ENCODE measurements at regions not wholly inside any gene's neighbourhood (a gene's known extent, or its start where the extent isn't known, plus 50 kb on each side); places are given as distances from the start of the nearest gene placed in this dataset.

DNA sequence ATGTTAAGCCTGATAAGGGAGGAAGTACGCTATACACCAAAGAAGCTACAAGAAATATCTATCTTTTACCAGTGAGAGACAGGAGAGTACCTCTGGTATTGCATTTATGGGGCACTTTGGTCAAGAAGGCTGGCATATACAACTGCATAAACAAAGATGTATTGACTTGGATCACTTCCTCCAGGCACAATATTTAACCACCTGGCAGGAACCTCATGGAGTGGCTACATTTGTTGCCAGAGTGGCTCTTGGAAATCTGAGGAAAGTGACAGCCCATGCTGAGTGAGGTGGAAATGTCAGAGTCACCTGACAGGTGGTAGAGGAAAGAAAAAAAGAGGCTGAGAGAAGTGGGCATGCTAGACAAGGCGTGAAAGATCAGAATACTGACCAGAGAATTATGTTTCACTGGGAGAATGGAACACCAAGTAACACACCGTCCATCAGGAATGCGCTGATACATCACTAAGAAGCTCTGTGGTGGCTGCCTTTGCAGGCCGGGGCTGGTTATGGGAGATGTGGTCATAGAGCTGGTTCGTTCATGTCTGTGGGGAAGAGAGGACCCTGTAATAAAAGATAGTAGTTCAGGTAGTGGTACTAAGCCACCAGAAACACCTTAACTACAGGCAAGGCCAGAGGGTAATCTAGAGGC is 61.4 kb upstream of the UFL1 start:
- DNase-seq (ENCODE audit: low read depth, low spot score), result no peak

DNA sequence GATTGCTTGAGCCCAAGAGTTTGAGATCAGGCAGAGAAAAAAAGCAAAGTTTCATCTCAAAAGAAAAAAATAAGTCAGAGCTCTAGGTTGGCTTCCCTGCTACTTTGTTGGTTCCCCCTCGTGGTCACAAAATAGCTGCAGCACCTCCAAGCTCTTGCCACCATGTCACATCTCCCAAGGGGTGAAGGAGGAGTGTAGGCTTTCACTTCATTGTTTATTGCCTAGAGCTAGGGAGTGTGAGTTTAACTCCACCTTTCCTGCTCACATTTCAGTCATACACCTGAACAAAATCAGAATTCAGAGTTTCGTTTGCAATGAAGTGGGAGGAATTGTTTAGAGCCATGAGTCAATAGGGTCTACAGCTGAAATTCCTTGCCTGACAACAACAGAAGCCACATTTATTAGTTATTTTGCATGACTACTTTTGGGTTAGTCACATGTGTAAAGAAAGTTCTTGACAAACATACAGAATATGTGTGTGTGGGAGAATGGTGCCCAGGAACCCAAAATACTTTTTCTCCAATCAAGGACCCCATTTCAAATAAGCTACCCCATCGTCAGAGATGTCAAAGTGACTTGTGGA is 56.2 kb upstream of the UFL1 start:
- no peak for DNase-seq (ENCODE audit: low read depth, low spot score)

DNA sequence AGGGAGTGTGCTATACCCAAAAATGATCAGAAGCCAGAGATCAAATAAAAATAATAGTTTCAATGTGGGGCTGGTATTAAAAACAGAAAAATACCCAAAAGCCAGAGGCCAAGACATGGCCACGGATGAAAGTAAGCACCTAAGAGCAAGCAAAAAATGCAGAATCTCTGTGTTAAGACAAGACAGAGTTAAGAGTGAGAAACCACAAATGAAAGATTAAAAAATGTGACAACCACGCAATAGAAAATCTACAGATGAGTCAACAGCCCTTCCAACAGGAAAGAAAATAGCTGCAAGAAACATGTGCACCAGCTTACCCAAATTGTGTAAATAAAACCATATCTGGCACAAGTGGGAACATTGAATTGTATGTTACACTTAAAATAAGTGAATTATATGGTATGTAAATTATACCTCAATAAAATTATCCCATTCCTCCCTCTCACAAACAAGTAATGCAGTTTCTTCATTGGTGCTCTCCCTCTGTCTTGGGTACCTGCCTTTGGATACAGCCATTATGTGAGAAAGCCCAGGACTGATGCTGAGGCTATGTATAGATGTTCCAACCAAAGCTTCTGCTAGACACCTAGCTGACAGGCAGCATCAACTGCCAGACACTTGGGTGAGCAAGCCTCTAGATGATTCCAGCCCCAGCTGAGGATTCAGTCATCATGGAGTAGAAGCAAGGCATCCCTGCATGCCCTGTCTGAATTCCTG is 55.3 kb upstream of the UFL1 start:
- DNase-seq (ENCODE audit: low read depth, low spot score), result no peak

DNA sequence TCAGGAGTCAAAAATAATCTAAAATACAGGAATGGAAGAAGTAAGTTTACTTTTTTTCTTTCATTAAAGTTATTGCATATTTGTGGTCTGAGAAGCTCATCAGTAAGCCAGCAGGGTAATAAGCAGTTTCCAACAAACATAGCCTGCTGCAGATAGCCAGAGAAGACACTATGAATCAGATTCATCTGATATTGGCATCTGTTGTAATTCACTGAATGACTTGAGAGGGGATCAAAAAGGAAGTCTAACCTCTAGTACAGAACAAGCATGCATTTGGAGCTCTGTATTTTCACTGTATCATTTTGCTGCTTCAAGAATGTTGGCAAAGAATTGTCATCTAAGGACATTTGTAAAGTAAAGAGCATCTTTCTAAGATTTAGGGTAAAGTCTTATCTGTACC is 53.8 kb upstream of the UFL1 start:
- no peak for DNase-seq (ENCODE audit: low read depth, low spot score)

DNA sequence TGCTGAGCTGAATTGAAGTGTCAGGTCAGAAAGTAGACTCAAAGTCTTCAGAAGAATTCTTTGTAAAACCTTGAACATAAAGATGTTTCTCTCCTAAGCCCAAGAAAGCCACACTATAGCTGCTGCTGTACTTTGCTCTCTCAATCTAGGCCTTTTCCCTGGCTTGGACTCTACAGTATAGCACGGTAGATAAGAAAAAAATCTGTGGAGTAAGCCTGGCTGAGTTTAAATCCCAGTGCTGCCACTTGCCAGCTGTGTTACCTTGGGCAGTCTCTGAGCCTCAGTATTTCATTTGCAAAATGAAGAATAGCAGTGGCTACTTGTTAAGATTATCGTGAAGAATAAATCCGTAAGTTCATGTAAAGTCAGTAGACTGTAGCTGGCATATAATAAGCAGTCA is 53.3 kb upstream of the UFL1 start:
- no peak for DNase-seq (ENCODE audit: low read depth, low spot score)

DNA sequence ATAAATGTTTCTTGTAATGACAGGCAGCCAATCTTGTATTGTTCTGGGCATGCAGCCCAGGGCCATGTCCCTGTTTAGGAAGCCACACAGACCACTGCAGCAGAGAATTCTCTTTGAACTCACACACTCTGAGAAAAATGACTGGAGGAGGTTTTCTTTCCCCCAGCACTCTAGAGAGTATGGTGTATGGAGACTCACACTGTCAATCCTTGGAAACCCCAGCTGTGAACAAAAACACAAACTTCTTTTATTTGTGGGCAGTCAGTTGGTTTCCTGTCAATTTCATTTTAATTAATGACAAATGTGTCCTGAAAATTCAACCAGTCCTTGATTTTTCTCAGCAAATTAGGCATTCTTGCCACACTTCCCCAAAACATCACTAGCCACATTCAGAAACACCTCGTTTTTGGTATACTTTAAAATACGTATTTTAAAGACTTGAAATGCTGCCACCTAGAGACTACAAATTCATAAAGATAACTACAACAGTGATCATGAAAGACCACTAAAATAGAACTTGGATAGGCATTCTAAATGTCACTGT is 52.9 kb upstream of the UFL1 start:
- DNase-seq (ENCODE audit: low read depth, low spot score), result peak; percentile 23

DNA sequence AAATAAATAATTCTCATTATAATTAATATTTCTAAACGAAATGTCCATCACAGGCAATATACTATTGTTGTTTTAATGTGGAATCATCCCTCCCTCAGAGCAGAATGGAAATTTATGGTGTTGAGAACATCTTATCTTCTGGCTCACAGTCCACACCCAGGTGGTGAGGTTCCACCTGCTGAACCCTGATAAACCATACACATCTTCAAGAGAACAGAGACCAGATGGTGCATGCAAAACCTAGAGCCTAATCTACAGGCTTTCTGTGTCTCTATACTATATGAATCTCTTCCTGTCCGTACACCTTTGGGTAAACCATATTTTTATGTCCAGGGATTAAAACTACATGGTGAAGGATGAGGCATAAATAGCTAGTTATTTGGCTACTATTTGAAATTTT is 52.3 kb upstream of the UFL1 start:
- no peak for DNase-seq (ENCODE audit: low read depth, low spot score)

DNA sequence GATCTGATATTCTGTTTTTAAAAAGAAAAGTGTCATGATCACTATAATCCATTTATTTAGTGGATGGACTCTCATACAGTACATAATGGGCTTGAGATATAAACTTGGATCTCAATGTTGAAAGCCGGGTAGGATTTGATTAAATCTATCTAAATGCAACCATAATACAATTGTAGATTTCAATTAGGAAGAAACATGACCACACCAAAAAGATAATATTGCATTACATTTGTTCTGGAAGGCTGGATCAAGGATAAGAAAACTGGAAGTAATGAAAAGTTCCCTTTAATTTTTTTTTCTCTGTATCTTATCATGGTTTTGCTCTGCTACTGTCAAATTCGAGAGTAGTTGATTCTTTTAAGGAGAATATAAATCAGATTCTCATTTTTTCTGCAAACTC is 51.3 kb upstream of the UFL1 start:
- no peak for DNase-seq (ENCODE audit: low read depth, low spot score)
